AML-193 (cell line): ENCODE measurements at regions not wholly inside any gene's neighbourhood (a gene's known extent, or its start where the extent isn't known, plus 50 kb on each side); places are given as distances from the start of the nearest gene placed in this dataset.
A peak's percentile ranks its signal among the peaks of the same experiment; 100 is the strongest.
"Not testable (repeated sequence)": the region's sequence is repeated elsewhere in the genome, so short reads cannot be mapped to it uniquely, and the experiment has no call there.

ENCODE experiments used
- DNase-seq, 2 experiments: peaks; one replicate each; lab custom pipeline; 2025; lab: John Stamatoyannopoulos, UW

GRCh38 chr14:54010981-54011380 is 54.4 kb upstream of the BMP4 start:
- no peak for DNase-seq

GRCh38 chr14:54023027-54023426 is 66.4 kb upstream of the BMP4 start:
- no peak for DNase-seq

- peak; percentile 2 to 11 for DNase-seq
Observed at GRCh38 chr14:54025661-54026060, 69.0 kb upstream of the BMP4 start.

GRCh38 chr14:54026671-54027070 is 70.0 kb upstream of the BMP4 start:
- no peak for DNase-seq

- not testable (repeated sequence) for DNase-seq
Observed at GRCh38 chr14:54030996-54031395, 74.4 kb upstream of the BMP4 start.

- not testable (repeated sequence) for DNase-seq
Observed at GRCh38 chr14:54033285-54033684, 76.7 kb upstream of the BMP4 start.

GRCh38 chr14:54038724-54039123 is 82.1 kb upstream of the BMP4 start:
- no peak for DNase-seq

- DNase-seq: no peak
Observed at GRCh38 chr14:54039311-54039710, 82.7 kb upstream of the BMP4 start.

GRCh38 chr14:54040846-54041245 is 84.2 kb upstream of the BMP4 start:
- DNase-seq: no peak

GRCh38 chr14:54046250-54046649 is 89.6 kb upstream of the BMP4 start:
- no peak for DNase-seq

GRCh38 chr14:54047645-54048308 is 91.2 kb upstream of the BMP4 start:
- no peak for DNase-seq

GRCh38 chr14:54048311-54048710 is 91.7 kb upstream of the BMP4 start:
- no peak for DNase-seq

GRCh38 chr14:54048736-54049135 is 92.1 kb upstream of the BMP4 start:
- DNase-seq: no peak

- DNase-seq: no peak
Observed at GRCh38 chr14:54050759-54051158, 94.1 kb upstream of the BMP4 start.

GRCh38 chr14:54052696-54053385 is 96.2 kb upstream of the BMP4 start:
- DNase-seq: no peak

GRCh38 chr14:54053386-54053745 is 96.7 kb upstream of the BMP4 start:
- no peak for DNase-seq

GRCh38 chr14:54058505-54058904 is 101.9 kb upstream of the BMP4 start:
- DNase-seq: no peak

- DNase-seq: no peak
Observed at GRCh38 chr14:54083549-54084239, 127.1 kb upstream of the BMP4 start.

GRCh38 chr14:54085232-54085761 is 128.7 kb upstream of the BMP4 start:
- no peak for DNase-seq

- DNase-seq: no peak
Observed at GRCh38 chr14:54085841-54086240, 129.2 kb upstream of the BMP4 start.

GRCh38 chr14:54086767-54087166 is 130.1 kb upstream of the BMP4 start:
- no peak for DNase-seq

- no peak for DNase-seq
Observed at GRCh38 chr14:54087376-54087775, 130.8 kb upstream of the BMP4 start.

- DNase-seq: no peak
Observed at GRCh38 chr14:54088271-54088670, 131.6 kb upstream of the BMP4 start.
